SK-N-SH (cell line): ENCODE measurements at regions not wholly inside any gene's neighbourhood (a gene's known extent, or its start where the extent isn't known, plus 50 kb on each side); places are given as distances from the start of the nearest gene placed in this dataset.
A peak's percentile ranks its signal among the peaks of the same experiment; 100 is the strongest.
"Not testable (repeated sequence)": the region's sequence is repeated elsewhere in the genome, so short reads cannot be mapped to it uniquely, and the experiment has no call there.

Experiments
- CTCF ChIA-PET: fragments of 300-600, 350-600 bp; formaldehyde crosslinking; extraction: SDS; loops from one replicate; lab custom pipeline; 2021; lab: Yijun Ruan, JAX
- POLR2A ChIA-PET: fragments of 350-600 bp; sonication (Branson Sonifier 250); formaldehyde crosslinking; extraction: SDS; loops from one replicate; lab custom pipeline; 2020; ENCODE audit warnings: antibody characterized with exemption, inconsistent platforms; lab: Yijun Ruan, JAX
- DNase-seq: peaks from one replicate; pipeline ENCODE4 v3.0.0; 2012
- H2AFZ ChIP-seq: fragments of 200-600 bp; sonication (generic); 2 replicates; pipeline ENCODE4 v1.8.1; 2016; ENCODE audit warnings: antibody characterized with exemption, mild to moderate bottlenecking, low read depth
- H3F3A ChIP-seq: fragments of 200-600 bp; sonication (generic); replicated peaks from 2 replicates; pipeline ENCODE3; 2016; ENCODE audit warnings: antibody characterized with exemption, mild to moderate bottlenecking; ENCODE audit not compliant: insufficient read depth
- H3K27ac ChIP-seq, 2 experiments: fragments of 200-500 bp in 1 of 2; fragments of 200-600 bp in 1 of 2; sonication (Bioruptor generic) in 1 of 2; sonication (generic), shearing (Covaris generic) in 1 of 2; 2 replicates each; pipeline versions ENCODE4 v1.5.1 to v1.6.1; 2014 to 2016; ENCODE audit warnings: low read depth in 2 of 2, inconsistent platforms in 1 of 2, low read length in 1 of 2, mild to moderate bottlenecking in 1 of 2, mixed read lengths in 1 of 2
- H3K27me3 ChIP-seq: fragments of 200-600 bp; sonication (generic), shearing (Covaris generic); 2 replicates; pipeline ENCODE4 v1.6.1; 2016; ENCODE audit warnings: mixed run types; ENCODE audit not compliant: insufficient read depth
- H3K36me3 ChIP-seq, 2 experiments: fragments of 200-500 bp in 1 of 2; fragments of 200-600 bp in 1 of 2; sonication (Bioruptor generic) in 1 of 2; sonication (generic) in 1 of 2; replicated peaks in 1 of 2; 2 replicates each; pipeline versions ENCODE3 to v1.5.1; 2014 to 2016; ENCODE audit warnings: low read length in 1 of 2, mild to moderate bottlenecking in 1 of 2; ENCODE audit not compliant: insufficient read depth in 2 of 2, control insufficient read depth in 1 of 2
- H3K4me1 ChIP-seq, 2 experiments: fragments of 200-500 bp in 1 of 2; fragments of 200-600 bp in 1 of 2; sonication (Bioruptor generic) in 1 of 2; sonication (generic), shearing (Covaris generic) in 1 of 2; 2 replicates each; pipeline versions ENCODE4 v1.5.1 to v1.6.1; 2014 to 2016; ENCODE audit warnings: low read depth in 1 of 2, low read length in 1 of 2, mixed run types in 1 of 2; ENCODE audit not compliant: insufficient read depth in 2 of 2, control insufficient read depth in 1 of 2
- H3K4me2 ChIP-seq: fragments of 200-600 bp; sonication (generic), shearing (Covaris generic); 2 replicates; pipeline ENCODE4 v1.6.1; 2017; ENCODE audit warnings: mixed run types
- H3K4me3 ChIP-seq, 2 experiments: fragments of 200-500 bp in 1 of 2; fragments of 200-600 bp in 1 of 2; sonication (Bioruptor generic) in 1 of 2; sonication (generic), shearing (Covaris generic) in 1 of 2; 2 replicates each; pipeline versions ENCODE4 v1.5.1 to v1.8.1; 2014 to 2016; ENCODE audit warnings: low read depth in 2 of 2, inconsistent platforms in 1 of 2, low read length in 1 of 2, mild to moderate bottlenecking in 1 of 2, mixed read lengths in 1 of 2, moderate library complexity in 1 of 2
- H3K79me2 ChIP-seq: fragments of 200-600 bp; sonication (generic); 2 replicates; pipeline ENCODE4 v1.8.1; 2017; ENCODE audit warnings: mild to moderate bottlenecking; ENCODE audit not compliant: insufficient read depth
- H3K9ac ChIP-seq: fragments of 200-600 bp; sonication (generic); 2 replicates; pipeline ENCODE4 v1.6.1; 2017; ENCODE audit warnings: mixed run types
- H3K9me2 ChIP-seq: fragments of 200-600 bp; sonication (generic); 2 replicates; pipeline ENCODE4 v1.6.1; 2017; ENCODE audit warnings: mixed run types
- H3K9me3 ChIP-seq: fragments of 200-600 bp; sonication (generic); 2 replicates; pipeline ENCODE4 v1.6.1; 2017; ENCODE audit warnings: mixed run types, mild to moderate bottlenecking, moderate library complexity
- H4K20me1 ChIP-seq: fragments of 200-600 bp; sonication (generic); 2 replicates; pipeline ENCODE4 v1.6.1; 2017; ENCODE audit warnings: mild to moderate bottlenecking, mixed run types; ENCODE audit not compliant: insufficient read depth
- ELF1 ChIP-seq: IDR thresholded peaks from 2 replicates; pipeline ENCODE4 v1.4.0; 2012
- FOSL2 ChIP-seq: IDR thresholded peaks from 2 replicates; pipeline ENCODE4 v1.4.0; 2012; ENCODE audit warnings: low read depth, mild to moderate bottlenecking, moderate library complexity, borderline replicate concordance
- FOXM1 ChIP-seq: IDR thresholded peaks from 2 replicates; pipeline ENCODE4 v1.4.0; 2012; ENCODE audit warnings: low read depth, mild to moderate bottlenecking
- GABPA ChIP-seq: IDR thresholded peaks from 2 replicates; pipeline ENCODE4 v1.4.0; 2012; ENCODE audit warnings: low read depth, mild to moderate bottlenecking
- RFX5 ChIP-seq: IDR thresholded peaks from 2 replicates; pipeline ENCODE4 v1.6.1; 2012; ENCODE audit warnings: mild to moderate bottlenecking, improper control_type of control experiment, low read length
- WGBS: methylation state at CpG from one replicate; pipeline ENCODE4 v1.1.6; 2017; ENCODE audit warnings: low lambda C conversion rate; 5-methylcytosine and 5-hydroxymethylcytosine counted together
- TF ChIP-seq, protein P1 (sequence below): fragments of 200-600 bp; sonication (generic); IDR thresholded peaks from 2 replicates; pipeline ENCODE4 v1.6.1; 2017; ENCODE audit warnings: antibody characterized with exemption, mild to moderate bottlenecking, moderate library complexity

DNA sequence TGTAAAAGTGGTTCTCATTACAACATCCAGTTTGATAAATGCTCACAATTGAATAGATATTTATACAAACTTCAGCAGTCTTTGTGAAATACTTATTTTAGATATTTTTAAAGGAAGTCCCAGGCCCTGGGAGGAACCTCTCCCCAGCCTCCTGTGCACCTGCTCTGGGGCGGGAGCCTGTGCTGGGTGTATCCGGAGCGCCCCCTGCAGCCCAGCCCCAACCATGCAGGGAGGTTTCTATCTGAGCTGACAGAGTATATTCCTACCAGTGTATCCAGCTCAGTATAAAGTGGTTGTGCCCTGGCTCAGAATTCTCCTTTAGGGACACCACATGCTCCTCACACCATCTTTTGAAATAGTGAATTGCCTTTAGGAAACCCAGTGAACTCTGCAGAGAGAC is 851.8 kb downstream of the TMEM121 start:
- TF ChIP-seq, protein P1, sequence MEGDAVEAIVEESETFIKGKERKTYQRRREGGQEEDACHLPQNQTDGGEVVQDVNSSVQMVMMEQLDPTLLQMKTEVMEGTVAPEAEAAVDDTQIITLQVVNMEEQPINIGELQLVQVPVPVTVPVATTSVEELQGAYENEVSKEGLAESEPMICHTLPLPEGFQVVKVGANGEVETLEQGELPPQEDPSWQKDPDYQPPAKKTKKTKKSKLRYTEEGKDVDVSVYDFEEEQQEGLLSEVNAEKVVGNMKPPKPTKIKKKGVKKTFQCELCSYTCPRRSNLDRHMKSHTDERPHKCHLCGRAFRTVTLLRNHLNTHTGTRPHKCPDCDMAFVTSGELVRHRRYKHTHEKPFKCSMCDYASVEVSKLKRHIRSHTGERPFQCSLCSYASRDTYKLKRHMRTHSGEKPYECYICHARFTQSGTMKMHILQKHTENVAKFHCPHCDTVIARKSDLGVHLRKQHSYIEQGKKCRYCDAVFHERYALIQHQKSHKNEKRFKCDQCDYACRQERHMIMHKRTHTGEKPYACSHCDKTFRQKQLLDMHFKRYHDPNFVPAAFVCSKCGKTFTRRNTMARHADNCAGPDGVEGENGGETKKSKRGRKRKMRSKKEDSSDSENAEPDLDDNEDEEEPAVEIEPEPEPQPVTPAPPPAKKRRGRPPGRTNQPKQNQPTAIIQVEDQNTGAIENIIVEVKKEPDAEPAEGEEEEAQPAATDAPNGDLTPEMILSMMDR = peak; percentile 45; the same call in 1 of the 2 replicates
- TF ChIP-seq RFX5 = no peak
- H3K9me3 ChIP-seq = no peaks in the 10 kb centered on the region
- no peaks in the 10 kb centered on the region for H3K4me1 ChIP-seq
- H3K4me3 ChIP-seq = no peak overlapping the region
- 0 out of 2 replicates have a peak, but pooled peaks cover 6% of the 10 kb centered on the region for H3K79me2 ChIP-seq
- POLR2A ChIA-PET = no interaction called here
- no peaks in the 10 kb centered on the region for H3K27me3 ChIP-seq
- no peaks in the 10 kb centered on the region for H3F3A ChIP-seq
- no peaks in the 10 kb centered on the region for H4K20me1 ChIP-seq
- peak; percentile 16 for DNase-seq
- no peaks in the 10 kb centered on the region for H3K36me3 ChIP-seq
- H2AFZ ChIP-seq = no peak overlapping the region
- CTCF ChIA-PET = no interaction called here
- H3K9me2 ChIP-seq = no peaks in the 10 kb centered on the region
- no peak overlapping the region for H3K4me2 ChIP-seq
- no peak overlapping the region for H3K27ac ChIP-seq
- no peak overlapping the region for H3K9ac ChIP-seq
- WGBS = 42% methylated on average over 3 of the region's 3 CpGs

DNA sequence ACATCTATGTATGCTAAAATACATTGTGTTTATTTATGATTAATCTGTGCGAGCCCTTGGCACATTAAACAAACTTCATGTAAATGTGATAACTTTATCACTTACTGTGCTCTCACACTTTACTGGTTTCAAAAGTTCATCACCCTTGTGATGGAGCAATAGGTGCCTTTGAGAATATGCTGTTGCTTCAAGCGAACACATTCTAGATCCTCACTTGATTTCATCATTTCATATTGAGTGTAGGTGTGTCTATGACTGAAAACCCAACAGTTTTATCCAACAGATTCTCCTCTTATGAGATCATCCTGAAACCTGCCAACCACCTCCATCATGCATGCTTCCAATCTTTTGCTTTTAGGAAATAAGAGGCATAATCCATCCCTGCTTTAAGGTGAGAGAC is 854.4 kb downstream of the TMEM121 start:
- Histone ChIP-seq H3K9me2 (no peaks in the 10 kb centered on the region), H3K27ac (no peak overlapping the region), H3K9me3 (no peaks in the 10 kb centered on the region), H3K4me3 (no peak overlapping the region), H3K79me2 (0 out of 2 replicates have a peak, but pooled peaks cover 6% of the 10 kb centered on the region), H3F3A (no peaks in the 10 kb centered on the region), H3K9ac (no peak overlapping the region), H3K4me1 (no peaks in the 10 kb centered on the region), H2AFZ (no peak overlapping the region), H3K27me3 (no peaks in the 10 kb centered on the region), H3K36me3 (no peaks in the 10 kb centered on the region), H3K4me2 (no peak overlapping the region), H4K20me1 (no peaks in the 10 kb centered on the region)
- ChIA-PET POLR2A (no interaction called here), CTCF (interaction anchor here (1.2 kb wide), 1 partner anchor 7 kb away, joined by 4 read pairs; no protein-coding TSS in a partner anchor)
- 86% methylated on average over 2 of the region's 2 CpGs for WGBS
- TF ChIP-seq ELF1 = no peak
- TF ChIP-seq RFX5 = no peak
- TF ChIP-seq FOSL2 = no peak
- no peak for TF ChIP-seq GABPA
- TF ChIP-seq FOXM1 = no peak
- no peak for DNase-seq

DNA sequence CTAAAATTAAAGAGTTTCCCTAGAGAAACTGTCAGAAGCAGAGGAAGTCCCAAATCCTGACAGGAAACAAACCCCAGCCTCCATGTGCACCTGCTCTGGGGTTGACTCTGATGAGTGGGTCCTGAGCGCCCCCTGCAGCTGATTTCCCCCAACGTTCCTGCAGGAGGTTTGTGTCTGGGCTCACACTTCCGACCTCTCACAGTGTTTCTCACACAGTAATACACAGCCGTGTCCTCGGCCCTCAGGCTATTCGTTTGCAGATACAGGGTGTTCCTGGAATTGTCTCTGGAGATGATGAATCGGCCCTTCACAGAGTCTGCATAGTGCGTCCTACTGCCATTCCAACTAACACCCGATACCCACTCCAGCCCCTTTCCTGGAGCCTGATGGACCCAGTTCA is 862.8 kb downstream of the TMEM121 start:
- H3K9me3 ChIP-seq, H3K4me2 ChIP-seq, H2AFZ ChIP-seq, H3K9me2 ChIP-seq, POLR2A ChIA-PET, H3K4me1 ChIP-seq, H3K9ac ChIP-seq, H3K36me3 ChIP-seq, H4K20me1 ChIP-seq, H3K27me3 ChIP-seq, CTCF ChIA-PET, H3K4me3 ChIP-seq, H3F3A ChIP-seq, H3K27ac ChIP-seq, DNase-seq: not testable (repeated sequence)
- 93% methylated on average over 6 of the region's 9 CpGs for WGBS
- H3K79me2 ChIP-seq = peaks cover 42% of the 10 kb centered on the region
